DMS 273 (cell line): ENCODE measurements at regions not wholly inside any gene's neighbourhood (a gene's known extent, or its start where the extent isn't known, plus 50 kb on each side); places are given as distances from the start of the nearest gene placed in this dataset.

Source experiments
- DNase-seq: peaks from one replicate; lab custom pipeline; 2025; ENCODE audit not compliant: unreplicated experiment; lab: John Stamatoyannopoulos, UW

DNA sequence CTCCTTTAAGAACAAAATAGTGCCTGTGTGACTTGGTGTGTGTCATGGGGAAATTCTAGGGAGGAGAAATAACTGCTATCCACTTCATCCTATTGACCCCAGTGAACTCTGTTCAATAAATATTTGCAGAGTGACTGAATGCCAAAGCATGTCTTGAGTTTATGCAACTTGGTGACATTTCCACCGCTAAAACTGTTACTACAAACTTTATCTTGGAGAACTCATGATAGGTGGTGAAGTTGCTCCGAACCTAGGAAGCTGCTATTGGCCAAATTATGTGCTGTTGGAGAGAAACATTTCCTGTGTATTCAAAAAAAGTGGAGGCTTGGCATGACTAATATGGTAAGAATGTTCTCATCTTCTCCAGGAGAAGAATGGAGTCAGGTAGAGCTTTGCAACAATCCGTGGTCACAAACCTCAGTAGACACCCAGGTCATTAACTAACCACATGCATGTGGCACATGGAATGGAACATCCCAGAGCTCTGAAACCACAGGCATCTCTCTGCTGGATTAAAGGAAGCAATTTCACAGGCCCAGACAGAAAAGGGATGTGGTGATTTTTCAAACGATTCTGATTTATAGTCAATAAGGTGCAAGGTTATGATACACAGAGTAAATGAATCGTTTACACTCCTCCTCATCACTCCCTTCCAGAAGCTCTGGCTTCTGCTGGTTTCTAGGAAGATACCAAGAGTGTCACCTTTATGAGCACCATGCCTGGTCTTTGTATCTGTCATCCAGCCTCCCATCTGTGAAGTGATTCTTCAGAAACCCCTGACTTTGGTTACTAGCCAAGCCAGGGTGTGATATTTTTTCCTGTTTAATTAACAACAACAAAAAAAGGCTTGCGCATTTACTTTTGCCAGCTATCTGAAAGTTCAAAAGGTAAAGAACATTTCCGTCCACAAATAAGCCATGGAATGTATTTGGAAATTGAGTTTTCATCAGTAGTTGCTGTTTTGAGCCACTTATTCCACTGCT, 361.1 kb downstream of the TGFB2 start:
- no peak for DNase-seq

DNA sequence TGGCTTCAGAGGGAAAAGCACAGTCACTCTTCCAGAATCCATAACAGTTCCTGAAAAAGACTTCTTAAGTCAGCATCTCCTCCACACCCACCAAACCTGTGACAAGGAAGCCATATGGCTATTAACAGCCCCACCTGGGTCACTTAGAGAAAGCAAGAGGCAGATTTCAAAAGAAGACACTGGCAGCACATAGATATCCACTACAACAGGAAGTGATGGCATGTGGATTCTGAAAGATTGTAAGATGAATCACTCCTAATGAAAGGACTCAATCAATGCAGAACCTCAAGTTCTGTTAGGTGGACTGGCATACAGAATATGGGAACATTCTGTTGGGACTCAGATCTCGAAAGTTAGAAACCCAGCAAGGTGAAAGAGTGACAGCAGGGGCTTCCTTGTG, 365.9 kb downstream of the TGFB2 start:
- no peak for DNase-seq

DNA sequence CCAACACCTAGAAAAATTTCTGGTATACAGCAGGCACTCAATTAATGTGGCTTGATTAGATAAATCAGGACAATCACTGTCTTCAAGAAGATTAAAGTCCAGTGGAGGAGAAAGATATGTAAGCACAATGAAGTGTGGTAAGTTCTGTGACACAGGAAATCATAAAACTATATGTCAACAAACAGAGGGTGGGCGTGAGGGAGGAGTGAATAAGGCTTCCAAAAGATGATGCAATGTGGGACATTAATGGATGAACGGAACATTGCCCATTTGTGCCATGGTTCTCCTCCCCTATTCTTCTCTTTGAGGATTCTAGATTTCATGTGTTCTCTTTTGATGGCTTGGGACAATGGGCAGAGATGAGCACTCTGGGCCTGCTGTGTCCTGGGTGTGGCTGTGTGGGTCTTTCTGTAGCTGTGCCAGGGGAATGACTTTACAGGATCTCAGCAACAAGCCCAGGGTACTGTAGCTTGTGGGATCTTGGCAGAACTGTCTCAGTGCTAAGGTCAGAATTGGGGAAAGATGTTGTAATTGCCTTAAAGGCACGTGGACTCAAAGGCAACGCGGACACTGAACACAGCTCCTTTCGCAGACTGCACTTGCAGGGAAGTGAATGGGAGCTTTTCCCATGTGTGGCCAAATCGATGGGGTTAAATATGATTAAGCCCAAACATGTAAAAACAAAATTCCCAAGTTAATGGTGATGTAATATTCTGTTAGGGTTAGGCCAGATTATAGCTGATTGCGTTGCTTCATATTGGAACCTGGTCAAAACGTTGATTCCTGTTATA, 366.9 kb downstream of the TGFB2 start:
- no peak for DNase-seq

DNA sequence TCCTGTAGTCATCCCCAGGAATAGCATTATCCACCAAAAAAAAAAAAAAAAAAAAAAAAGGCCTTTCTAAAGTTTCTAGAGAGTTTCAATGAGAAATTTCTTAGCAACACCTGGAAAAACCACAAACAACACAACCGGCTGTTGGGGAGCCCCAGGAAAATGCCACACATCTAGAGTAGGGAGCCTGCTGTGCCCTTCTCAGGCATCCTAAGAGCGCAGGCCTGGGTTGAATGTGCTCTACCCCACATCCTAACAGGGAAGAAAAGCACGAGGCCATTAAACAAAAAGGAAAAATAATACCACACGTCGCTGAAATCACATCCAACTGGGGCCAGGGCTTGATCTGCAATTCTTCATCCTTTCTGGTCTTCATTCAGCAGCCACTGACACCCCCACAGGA, 367.5 kb downstream of the TGFB2 start:
- DNase-seq = no peak

DNA sequence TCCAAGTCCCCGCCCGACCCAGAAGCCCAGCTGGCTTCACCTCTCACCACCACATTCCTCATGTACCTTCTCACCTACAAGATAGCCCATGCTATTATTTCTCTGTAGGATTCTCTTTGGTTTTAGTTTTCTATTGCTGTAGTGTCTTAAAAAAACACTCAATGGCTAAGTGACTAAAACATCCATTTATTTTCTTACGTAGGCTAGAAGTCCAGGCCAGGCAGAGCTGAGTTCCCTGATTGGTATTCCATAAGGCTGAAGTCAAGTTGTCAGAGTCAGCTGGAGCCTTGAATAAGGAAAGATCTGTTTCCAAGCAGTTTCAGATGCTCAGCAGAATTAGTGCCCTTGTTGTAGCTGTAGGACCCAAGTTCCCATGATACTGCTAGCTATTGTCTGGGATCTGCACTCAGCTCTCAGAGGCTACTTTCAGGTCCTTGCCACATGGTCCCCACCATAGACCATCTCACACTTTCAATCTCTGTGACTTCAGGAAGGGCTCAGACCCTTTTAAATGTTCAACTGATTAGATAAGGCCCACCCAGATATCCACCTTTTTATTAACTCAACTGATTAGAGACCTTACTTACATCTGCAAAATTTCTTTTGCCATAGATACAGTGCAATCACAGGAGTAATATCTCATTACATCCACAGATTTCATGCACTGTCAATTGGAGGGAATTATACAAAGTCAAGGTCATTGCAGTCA, 371.0 kb downstream of the TGFB2 start:
- no peak for DNase-seq

DNA sequence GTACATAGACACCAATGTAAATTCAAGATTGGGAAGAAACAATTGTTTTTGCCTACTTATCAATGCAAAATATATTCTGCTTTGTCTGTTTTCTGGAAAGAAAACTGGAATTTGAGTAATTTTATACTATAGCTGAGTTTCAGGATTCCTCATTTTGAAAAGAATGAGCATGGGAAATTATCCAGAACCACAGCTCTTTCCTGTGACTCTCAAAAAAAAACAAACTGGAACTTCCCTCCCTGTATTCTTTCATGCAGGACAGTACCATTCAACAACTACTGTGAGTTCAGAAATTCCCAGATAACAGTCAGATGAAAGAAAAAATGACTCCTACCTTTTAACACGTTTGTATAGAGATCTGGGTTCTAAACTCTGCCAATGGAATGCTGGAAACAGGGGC, 372.4 kb downstream of the TGFB2 start:
- no peak for DNase-seq

DNA sequence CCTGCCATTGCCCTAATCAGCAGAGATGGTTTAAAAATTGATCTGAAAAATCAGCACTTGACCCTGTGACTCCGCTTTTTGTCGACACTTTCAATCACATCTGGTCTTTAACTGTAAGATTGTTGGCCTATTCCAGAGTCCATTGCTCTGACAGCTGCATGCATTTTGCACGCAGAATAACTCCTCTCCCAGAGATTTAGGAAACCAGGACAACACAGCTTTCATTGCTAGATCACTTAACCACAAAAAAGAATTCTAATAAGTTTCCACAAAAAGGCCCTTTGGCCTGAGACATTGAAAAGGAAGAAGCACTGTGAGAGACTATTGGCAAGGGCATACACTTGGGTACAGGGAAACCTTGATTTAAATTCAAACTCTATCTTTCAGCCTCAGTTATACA, 373.1 kb downstream of the TGFB2 start:
- DNase-seq = no peak

DNA sequence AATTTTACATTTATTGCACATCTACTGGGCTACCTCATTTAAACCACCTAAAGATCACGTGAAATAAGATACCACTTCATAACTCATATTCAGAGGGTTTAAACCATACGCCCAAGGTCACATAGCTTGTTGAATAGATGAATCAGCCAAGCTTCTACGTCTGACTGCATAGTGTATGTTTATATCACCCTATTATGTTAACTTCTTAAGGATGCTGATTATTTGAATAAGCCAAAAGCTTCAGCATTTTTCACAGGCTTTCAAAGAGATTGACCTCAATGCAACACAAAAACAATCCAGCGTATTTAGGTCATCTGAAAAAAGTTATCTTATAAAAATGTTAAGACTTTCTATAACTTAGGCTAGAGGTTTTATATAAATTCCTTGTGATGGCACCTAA, 373.8 kb downstream of the TGFB2 start:
- DNase-seq = no peak

DNA sequence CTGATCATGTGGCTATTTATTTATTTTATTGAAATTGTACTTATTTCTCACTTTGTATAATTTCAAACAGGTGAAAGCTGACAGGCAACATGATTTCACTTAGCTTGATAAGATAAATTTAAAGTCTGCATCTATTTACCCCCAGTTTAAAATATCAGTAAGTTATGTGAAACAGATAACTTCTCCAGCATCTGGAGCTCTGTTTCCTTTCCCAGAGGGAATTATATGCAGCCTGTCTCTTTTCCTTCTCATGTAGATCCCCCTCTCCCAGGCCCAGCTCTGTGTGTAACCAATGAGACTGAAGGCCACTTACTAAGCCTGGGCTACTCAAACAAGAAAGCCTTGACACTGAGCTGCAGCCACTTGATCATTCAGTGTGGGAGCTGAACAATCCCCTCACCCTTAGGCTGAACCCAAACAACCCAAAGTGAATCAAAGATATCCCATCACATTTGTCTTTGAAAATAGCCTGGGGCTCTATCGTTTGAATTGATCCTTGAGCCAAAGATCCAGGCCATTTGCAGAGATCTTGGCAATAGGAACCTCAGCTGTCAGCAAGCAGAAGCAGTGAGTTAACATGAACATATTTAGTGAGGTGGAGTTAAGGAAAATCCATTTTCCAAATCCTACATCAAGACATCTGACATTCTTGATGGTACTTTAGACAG, 383.9 kb downstream of the TGFB2 start:
- no peak for DNase-seq

DNA sequence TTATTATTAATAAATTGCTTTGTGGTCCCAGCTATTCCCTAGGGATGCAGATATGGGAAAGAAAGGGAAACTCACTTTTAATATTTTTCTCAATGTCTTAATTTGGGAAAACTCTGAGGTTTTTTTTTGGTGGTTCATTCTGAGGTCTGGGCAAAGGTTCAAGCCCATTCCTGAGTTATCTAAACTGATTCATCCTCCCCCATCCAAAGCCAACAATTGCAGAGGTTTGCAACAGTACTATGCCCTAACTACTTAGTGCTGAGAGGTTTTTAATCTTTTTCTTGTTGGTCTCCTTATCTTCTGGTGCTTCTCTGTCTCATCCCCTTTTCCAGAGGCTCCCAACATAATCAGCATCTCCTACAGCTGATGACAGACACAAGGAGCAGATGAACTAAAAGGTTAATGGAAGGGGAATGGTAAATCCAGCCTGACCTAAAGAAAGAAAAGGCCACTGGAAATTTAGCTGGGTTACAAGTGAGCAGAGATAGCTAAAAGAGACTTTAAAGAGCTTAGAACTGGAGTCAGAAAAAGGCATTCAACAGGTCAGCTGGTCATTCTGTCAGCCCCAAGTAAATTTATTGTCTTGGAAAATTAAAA, 390.4 kb downstream of the TGFB2 start:
- DNase-seq = no peak

DNA sequence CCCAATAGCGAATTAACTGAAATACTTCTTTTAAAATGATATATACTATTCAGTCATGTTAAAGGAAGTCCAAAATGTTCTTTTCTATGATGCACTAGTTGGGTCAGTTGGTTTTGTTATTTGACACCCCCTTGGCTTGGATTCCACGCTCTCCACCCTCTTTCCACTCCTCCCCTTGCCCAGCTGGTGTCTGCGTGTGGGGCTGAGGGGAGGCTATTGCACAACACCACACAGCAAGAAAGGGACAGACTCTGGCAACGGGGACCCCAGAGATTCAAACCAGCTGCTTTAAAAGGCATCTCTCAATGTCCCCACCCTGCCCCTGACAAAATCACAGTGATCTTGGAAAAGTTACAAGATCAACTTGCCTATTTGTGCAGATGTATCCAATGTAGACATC, 394.3 kb downstream of the TGFB2 start:
- peak; percentile 69 for DNase-seq

DNA sequence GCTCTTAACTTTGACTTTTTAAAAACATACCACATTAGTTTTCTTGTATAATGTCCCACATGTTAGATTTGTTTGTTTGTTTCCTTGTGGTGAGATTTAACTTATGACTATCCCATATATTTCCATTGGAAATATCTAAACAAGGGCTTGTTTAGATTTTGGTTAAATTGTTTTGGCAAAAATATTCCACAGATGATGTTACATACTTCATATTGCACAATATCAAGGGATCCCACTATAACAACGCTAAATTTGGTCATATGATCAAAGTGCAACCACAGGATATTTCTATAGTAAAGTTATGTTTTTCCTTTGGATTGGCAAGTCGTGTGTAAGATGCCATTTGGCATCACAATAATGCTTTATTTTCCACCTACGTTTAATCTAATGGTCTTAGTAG, 396.7 kb downstream of the TGFB2 start:
- no peak for DNase-seq

DNA sequence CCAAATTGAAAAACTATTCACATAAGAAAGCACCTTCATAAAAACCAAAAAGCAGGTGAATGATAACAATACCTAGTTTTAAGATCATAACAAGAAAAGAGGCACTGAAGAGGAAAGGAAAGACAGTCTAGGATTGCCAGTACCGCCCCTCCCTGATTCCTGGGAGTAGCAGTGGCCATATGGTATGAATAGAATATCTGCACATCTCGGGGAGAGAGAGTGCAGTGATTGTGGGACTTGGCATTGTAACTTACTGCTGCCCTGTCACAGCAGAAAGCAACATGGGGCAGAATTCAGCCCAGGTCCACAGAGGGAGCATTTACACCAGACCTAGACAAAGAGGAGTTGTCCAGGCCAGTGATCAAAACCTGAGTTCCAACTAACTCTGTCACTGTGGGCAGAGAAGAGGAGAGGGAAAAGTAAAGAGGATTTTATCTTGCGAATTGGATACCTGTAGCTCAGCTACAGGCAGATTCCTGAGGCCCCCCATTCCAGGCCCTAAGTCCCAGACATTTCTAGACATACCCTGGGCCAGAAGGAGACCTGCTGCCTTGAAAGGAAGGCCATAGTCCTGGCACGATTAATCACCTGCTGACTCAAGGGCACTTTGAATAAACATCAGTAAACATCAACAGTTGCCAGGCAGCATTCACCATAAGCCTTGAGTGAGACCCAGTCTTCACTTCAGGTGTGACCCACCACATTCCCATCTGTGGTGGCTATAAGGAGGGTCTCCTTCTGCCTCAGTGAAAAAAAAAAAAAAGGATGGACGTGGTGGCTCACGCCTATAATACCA, 397.5 kb downstream of the TGFB2 start:
- peak; percentile 57 for DNase-seq

DNA sequence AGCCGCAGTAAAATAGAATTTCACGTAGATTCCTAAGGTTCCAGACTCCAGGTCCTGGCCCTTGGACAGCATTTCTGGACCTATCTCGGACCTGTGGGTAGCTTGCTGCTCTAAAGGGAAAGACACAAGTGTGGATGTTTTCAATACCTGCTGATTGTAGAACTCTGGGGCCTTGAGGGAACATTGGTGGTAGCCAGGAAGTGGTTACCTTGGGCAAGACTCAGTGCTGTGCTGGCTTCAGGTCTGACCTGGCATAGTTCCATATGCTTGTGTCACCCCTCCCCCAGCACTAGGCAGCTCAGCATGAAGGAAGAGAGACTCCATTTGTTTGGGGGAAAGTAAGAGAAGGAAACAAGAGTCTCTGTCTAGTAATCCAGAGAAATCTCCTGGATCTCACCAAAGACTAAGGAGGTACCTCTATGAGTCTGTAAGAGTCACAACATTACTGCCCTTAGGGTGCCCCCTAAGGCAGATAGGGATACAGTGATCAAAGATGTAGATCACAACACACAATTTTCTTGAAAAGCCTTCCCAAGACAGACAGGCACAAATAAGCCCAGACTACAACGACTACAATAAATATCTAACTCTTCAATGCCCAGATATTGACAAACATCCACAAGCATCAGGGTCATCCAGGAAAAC, 398.8 kb downstream of the TGFB2 start:
- no peak for DNase-seq

DNA sequence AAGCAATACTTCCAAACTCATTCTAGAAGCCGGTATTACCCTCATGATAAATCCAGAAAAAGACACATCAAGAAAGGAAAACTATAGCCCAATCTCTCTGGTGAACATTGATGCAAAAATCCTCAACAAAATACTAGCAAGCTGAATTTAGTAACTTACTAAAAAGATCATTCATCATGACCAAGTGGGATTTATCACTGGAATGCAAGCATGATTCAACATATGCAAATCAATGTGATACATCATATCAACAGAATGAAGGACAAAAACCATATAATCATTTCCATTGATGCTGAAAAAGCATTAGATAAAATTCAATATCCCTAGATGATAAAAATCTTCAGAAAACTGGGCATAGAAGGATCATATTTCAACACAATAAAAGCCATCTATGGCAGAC, 402.9 kb downstream of the TGFB2 start:
- no peak for DNase-seq

DNA sequence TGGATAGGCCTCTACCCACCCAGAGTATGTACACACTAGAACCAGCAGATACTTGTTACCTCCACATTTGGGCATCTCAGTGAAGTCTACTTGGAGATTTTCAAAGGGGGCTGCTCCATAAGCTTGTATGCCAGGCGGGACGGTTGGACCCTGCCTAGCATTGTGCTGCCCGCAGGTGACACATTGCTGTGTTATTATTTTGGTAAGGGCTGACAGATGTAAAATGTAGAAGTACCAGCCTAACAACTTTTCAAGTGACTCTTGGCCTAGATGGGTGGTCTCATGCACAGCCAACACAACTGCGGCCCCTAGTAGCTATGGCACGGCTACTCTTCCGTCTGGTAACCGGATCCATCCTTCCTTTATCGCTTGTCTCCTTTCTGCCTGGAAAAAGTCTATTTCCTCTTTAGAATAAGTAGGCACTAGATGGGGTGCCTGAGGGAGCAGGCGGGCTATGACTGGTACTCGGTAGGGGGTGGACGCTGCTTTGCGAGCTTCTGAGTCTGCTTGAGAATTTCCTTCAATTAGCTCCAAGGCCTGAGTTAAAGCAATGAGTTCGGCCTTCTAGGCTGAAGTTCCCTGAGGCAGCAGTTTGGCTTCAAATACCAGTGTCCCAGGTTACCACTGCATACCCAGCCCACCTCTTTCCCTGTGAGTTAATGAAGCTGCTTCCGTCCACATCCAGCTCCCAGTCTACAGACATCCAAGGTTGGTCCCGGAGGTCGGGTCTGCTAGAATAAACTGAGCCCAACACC, 405.3 kb downstream of the TGFB2 start:
- DNase-seq = no peak

DNA sequence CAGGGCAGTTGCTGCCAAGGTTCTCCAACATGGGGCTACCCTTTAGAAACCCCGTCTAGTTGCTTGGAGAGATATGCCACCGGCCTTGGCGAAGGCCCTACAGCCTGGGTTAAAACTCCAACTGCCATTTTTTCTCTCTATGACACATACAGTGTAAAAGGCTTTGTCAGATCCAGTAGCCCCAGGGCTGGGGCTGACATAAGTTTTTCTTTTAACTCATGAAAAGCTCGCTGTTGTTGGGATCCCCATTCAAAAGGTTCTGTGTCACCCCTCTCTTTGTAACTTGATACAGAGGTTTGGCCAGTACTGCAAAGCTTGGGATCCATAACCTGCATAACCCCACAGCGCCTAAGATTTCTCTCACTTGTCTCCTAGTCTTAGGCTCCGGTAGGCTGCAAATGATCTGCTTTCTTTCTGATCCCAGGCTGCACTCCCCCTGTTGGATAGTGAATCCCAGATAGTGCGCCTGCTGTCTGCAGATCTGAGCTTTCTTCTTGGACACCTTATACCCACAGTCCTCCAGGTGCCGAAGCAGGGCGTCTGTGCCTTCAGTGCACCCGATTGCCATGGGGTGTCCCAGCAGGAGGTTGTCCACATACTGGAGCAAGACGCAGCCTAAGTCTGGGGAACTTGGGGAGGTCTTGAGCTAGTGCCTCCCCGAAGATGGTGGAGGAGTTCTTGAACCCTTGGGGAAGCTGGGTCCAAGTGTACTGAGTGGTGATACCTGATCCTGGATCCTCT, 406.2 kb downstream of the TGFB2 start:
- no peak for DNase-seq

DNA sequence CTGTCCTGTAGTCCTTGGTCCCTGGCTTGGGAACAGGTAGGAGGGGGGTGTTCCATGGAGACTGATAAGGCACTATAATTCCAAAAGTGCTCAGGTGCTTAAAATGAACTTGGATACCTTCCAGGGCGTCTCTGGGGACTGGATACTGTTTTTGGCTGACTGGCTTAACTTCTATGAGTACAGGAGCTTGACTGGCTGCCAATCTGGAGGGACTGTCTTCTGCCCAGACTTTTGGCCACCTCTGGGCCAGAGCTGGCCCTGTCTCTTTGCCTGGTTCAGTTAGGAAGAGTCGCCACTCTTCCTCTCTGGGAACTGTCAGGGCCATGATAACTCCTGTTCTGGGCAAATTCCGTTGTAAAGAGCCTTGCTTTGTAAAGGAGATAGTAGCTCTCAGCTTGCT, 407.0 kb downstream of the TGFB2 start:
- no peak for DNase-seq
